ENCODE measurements at regions not wholly inside any gene's neighbourhood (a gene's known extent, or its start where the extent isn't known, plus 50 kb on each side); places are given as distances from the start of the nearest gene placed in this dataset.
"Not testable (repeated sequence)": the region's sequence is repeated elsewhere in the genome, so short reads cannot be mapped to it uniquely, and the experiment has no call there.

DNA sequence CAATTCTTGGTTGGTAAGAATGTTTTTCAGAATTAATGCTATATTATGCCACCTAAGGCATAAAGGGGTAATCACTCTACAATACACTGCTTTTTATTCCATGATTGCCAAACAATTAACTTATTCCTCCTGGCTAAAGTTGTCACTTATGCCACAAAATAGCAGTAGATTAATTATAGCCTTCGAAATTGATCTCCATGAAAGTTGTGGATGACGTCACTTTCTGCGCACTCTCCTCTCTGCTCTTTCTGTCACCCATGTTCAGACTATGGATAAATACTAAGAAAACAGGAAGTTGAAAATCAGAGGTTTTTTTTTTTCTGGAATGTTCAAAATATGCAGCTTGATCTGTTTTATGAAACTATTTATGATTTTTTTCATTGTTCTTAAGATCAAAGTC lies 790.1 kb upstream of the CNTN5 start:
- no peak for DNase-seq

DNA sequence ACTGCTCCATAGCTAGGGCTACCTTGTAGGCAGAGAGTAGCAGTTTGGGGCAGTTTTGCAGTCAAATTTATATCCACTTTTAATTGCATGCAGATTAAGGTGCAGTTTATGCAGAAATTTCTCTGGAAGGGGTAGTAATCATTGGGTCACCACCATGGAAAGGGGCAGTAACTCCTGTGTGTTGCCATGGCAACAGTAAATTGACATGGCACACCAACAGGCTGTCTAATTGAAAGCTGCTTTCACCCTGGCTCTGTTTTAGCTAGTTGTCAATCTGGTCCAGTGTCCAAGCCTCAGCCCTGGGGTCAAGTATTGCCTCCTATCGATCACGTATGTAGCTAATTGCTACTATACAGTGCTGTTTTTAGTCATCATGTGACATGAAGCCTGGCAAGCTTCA lies 786.1 kb upstream of the CNTN5 start:
- DNase-seq, result no peak

DNA sequence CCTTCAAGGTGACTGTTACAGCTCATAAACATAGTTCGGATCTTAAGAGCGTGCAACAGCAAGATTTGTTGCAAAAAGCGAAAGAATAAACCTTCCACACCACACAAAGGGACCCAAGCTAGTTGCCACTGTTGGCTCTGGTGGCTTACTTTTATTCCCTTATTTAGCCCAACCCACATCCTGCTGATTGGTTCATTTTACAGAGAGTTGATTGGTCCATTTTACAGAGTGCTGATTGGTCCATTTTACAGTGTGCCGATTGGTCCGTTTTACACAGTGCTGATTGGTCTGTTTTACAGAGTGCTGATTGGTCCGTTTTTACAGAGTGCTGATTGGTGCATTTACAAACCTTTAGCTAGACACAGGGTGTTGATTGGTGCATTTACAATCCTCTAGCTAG lies 776.9 kb upstream of the CNTN5 start:
- no peak for DNase-seq

DNA sequence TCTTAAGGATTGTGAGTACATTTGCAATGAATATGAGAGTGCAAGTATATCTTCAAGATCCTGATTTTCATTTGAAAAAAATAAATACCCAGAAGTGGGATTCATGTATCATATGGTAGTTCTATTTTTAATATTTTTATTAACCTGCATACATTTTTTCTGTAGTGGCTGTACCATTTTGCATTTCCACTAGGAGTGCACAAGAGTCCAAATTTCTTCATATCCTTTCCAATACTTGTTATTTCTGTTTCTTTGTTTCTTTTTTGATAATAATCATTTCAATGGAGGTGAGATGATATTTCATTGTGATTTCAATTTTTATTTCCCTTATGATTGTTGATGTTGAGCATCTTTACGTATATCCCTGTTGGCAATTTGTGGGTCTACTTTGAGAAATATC lies 759.8 kb upstream of the CNTN5 start:
- DNase-seq, result no peak

DNA sequence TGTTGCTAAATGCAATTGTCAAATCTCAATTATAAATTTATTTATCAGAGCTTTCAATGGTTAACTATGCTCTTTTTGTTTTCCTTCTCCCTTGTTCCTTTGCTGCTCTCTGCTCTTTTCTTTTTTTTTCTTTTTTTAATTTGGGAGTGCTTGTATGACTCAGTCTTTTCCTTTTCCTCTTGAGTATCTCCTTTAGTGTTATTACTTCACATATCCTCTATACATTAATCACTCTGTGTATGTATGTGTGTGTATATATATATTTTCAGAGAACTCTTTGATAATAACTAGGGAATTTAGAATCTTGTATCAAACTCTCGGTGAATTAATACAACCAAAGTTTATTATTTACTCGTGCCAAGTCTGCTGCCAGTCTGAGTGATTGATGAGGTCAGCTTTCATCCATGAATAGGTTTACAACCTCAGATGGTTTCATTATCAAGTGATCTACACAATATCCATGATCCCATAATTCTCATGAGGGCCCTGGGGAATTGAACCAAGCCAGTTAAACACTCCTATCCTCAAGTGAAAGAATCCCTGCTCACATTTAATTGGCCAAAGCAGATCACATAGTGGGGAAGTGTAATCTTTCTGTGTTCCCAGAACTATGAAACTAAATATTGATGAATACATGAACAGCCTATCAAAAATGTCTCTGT lies 743.4 kb upstream of the CNTN5 start:
- no peak for DNase-seq

DNA sequence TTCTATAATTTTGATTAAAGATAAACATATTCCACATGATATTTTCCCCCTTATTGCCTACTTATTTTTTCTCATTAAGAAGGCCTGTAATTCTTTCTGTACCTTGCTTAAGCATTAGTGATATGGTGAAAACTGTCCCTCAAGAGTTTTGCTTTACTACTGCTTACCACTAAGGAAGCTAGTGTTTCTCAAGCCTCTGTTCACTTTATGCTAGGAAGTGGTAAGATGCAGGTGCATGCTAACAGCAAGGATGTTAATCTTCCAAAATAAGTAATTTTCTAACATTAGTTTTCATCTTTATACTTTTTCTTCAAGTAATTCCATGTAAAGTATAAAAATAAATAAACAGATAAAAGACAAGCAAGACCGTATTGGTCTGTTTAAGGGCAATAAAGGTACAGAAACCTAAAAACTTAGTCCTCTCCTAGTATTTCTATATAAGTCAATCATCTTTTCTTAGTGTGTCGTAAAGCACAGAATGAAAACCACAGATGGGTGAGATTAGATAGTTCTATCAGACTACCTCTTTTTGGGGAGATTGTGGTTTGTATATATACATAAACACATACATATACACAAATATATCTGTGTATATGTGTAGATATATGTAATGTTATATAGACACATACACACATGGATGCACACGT lies 731.0 kb upstream of the CNTN5 start:
- no peak for DNase-seq

DNA sequence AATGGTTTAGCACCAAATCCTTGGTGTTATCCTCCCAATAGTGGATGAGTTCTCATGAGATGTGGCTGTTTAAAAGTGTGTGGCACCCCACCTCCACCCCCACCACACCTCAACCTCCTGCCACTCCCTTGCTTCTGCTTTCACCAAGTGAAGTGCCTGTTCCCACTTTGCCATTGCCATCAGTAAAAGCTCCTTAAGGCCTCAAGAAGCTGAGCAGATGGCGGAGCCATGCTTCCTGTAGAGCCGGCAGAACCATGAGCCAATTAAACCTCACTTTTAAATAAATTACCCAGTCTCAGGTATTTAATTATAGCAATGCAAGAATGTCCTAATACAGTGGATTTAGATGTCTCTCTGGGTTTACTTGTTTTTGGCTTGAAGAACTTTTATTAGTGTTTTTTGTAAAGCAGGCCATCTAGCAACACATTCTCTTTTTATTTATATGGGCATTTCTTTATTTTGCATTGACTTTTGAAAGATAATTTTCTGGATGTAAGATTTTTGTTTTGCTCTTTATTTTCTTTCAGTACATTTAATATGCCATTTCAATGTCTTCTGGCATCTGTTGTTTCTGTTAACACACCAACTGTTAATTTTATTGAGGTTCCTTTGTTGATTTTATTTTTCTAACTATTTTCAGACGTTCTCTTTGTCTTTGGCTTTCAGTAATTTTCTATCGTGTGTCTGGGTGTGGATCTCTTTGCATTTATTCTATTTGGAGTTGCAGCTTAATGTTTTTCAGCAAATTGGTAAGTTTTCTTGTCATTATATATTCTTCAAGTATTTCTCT lies 724.5 kb upstream of the CNTN5 start:
- no peak for DNase-seq

DNA sequence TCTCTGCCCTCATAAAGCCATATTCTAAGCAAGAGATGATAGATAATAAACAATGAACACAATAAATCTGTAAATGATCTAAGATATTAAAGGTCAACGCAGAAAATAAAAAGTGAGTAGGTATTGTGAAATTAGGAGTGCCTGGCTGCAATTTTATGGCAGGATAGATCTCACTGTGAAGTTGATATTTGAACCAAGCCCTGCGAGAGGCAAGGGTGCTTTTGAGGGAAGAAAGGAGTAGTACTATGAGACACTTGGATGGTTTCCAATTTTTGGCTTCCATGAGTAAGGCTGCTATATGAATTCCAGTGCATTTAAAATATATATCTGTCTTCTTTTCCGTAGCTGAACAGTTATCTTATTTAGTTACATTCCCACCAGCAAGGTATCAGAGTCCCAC lies 720.0 kb upstream of the CNTN5 start:
- no peak for DNase-seq

DNA sequence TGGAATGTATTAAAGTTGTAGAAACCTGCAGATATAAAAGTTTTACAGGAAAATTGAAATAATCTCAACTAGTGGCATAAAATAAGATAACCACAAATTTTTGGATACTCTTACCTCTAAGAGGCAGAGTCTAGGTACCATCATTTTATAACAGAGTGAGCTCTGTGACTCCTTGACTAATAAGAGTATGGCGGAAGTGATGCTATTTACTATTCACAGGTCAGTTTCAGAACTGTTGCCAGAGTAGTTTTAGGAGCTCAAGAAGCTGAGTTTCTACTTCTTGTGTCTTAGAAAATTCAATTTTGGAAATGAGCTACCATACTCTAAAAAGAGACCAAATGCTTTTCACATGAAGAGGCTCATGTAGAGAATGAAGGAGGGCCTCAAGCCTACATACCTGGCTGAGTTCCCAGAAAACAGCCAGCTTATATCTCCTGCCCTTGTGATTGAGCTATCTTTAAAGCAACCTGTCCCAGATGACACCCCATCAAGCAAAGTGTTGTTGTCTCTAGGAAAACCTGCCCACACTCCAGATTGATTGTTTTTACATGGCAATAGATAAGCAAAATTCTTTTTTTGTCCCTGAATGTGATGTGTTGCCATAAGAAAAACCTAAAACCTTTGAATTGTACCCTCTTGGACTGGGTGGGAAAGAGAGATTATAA lies 712.8 kb upstream of the CNTN5 start:
- no peak for DNase-seq

DNA sequence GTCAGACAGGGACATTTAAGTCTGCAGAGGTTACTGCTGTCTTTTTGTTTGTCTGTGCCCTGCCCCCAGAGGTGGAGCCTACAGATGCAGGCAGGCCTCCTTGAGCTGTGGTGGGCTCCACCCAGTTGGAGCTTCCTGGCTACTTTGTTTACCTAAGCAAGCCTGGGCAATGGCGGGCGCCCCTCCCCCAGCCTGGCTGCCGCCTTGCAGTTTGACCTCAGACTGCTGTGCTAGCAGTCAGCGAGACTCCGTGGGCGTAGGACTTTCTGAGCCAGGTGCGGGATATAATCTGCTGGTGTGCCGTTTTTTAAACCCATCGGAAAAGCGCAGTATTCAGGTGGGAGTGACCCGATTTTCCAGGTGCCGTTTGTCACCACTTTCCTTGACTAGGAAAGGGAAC lies 690.4 kb upstream of the CNTN5 start:
- not testable (repeated sequence) for DNase-seq

DNA sequence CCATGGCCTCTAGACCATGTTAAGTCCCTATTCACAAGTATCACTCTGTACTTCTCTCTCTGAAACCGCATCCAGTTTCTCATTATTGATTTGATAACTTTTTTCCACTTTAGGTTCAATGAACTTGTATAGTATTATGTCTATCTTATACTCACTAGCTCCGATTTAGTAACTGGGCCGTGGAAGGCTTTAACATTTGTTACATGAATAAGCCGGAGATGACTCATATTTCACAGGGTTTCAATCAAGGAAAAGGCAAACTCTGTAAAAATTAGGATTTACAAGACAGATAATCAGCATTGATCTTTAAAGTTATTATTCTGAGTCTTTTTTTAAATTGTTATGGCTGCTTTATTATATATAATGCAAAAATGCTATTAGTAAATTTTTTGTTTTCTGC lies 662.2 kb upstream of the CNTN5 start:
- DNase-seq, result no peak

DNA sequence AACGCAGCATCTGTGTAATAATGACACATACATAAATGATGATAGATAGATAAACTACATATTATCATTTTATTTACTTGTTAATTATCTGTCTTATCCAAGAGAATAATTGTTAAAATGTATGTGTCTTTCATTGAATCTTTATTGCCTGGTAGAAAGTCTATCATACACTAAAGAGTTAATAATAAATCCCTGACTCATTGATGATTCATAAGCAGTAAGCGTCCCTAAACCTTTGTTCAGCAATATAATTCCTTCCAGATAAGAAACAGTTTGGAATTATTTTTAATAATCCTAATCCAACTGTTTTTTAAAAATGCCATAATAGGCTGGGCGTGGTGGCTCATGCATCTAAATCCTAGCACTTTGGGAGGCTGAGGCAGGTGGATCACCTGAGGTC lies 655.6 kb upstream of the CNTN5 start:
- DNase-seq, result no peak

DNA sequence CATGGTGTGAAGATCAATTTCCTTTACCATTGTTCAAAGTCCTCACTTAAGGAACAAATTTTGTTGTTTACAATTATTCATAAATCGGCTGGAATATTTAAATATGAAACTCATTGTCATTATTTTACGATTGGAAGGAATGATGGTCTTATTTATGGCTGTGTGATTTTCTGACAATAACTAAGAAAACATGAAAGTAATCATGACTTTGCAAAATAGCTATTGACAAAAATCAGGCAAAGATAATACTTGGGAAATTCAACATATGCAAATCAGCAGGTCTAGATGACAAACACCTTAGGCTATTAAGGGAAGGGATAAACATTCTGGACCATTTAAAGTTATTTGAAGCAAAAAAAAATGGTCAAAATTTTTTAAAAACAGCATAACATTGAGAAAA lies 654.8 kb upstream of the CNTN5 start:
- no peak for DNase-seq

DNA sequence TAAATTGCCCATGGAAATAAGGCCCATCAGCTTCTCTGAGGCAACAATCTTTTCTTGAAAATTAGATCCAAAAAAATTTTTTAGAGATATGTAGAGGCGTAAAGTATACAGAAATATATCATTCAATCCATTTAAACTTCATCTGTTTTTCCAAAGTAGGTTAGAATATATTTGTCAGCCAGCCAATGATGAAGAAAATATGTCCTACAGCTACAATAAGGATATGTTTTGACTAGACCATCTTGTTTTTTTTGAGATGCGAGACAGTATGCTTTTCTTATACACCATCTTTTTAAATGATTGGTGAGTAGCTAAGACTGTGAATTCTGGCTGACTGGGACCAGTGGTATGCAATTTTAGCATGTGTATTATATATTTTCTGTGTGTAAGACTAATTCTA lies 630.4 kb upstream of the CNTN5 start:
- no peak for DNase-seq

DNA sequence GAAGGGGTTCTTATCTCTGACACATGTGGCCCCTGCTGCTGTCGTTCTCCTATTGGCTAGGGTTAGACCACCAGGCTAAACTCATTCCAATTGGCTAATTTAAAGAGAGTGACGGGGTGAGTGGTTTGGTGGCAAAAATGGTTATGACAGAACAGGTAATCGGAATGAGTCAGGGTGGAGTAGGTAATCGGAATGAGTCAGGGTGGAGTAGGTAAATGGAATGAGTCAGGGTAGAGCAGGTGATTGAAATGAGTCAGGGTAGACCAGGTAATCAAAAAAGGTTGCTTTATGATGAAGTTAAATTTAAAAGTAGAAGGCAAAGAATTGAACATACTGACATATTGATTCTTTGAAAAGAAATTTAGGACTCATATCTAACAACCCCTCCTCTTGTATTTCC lies 626.2 kb upstream of the CNTN5 start:
- DNase-seq, result not testable (repeated sequence)

DNA sequence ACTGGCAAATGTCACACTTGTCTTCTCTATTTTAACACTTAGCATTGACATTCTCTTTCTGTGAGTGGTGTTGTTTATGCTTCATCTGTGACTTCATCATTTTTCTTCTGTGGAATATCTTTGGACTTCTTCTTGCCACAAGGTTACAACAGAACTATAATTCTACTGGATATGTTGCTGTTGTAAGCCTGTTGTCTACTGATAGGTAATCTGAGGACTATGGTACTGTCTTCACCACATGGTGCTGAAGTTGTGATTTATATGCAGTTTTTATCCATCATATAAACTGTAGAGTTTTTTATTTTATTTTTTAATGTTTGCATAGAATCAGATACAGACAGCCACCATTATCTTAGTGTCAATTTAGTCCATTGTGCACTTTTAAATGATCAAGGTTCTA lies 622.2 kb upstream of the CNTN5 start:
- no peak for DNase-seq

DNA sequence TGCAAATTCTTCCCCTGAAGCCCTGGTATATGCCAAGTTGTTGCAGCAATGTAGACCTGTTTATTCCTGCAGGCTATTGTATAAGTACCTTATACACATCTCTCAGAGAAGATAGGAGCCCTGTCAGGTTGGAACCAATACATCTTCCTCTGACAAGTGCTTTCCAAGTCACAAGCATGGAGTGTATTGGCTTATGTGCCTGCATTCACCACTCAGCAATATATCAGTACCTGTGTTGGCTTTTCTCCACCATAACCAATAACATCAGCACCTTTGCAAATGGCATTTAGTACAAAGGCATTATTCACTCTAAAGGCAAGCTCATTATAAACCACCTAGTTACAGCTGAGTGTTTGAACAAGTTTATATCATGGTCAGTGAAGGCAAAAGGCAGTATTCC lies 611.7 kb upstream of the CNTN5 start:
- no peak for DNase-seq

DNA sequence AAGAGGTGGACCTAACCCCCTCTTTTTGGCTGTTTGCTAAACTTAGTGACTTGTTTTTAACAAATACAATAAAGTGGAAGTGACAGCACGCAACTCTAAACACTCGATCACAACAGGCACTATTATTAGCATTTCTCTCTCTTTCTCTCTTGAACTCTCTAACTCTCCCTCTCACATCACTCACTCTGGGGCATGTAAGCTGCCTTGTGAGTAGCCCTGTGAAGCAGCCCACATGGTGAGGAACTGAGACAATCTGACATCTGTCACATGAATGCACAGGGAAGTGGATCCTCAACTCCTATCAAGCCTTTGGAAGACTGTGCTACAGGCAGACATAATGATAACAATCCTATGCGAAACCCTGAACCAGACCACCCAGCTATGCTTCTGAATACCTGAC lies 609.0 kb upstream of the CNTN5 start:
- no peak for DNase-seq

DNA sequence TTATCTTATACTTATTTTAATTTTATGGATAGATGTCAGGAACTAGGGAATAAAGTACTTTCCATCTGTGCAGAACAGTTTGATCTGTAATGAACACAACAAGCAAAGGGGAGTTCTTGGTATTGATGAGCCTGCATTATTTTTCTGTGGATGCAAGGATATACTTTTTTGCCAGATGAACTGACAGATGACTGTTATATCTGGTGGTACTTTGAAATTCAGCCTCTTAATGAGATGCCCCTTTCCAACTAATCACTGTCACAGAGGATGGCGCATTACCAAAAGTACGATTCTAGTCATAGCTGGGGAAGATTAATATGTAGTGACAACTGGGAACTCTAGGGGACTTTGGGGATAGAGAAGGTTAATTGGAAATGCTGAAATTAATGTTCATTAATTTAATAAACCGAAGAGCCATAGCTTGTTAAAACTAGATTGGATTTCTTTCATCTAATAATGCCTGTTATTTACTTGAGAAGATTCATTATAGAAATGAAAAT lies 603.4 kb upstream of the CNTN5 start:
- no peak for DNase-seq

DNA sequence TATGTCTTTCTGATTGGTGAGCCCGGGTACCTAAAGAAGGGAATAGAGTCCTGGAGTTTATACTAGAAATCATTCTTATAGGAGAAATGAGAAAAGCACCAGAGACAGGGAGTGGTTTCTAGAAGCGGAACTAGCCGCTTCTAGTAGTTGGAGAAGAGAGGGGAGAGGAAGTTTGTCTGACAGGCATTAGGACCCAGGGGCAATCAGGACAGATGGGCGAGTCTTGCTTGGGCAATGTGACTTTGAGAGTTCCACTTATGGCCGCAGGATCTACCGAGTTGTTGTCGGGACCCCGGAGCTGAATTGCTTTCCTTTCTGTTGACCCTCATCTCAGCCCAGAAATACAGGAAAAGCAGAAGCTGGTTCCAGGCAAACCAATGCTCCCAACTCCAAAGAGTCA lies 596.8 kb upstream of the CNTN5 start:
- no peak for DNase-seq

DNA sequence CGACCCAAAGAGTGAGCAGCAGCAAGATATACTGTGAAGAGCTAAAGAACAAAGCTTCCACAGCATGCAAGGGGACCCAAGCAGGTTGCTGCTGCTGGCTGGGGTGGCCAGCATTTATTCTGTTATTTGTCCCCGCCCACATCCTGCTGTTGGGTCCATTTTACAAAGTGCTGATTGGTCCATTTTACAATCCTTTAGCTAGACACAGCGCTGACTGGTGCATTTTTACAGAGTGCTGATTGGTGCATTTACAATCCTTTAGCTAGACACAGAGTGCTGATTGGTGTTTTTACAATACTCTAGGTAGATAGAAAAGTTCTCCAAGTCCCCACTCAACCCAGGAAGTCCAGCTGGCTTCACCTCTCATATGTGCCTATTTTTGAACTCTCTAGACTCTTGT lies 596.0 kb upstream of the CNTN5 start:
- DNase-seq, result not testable (repeated sequence)

DNA sequence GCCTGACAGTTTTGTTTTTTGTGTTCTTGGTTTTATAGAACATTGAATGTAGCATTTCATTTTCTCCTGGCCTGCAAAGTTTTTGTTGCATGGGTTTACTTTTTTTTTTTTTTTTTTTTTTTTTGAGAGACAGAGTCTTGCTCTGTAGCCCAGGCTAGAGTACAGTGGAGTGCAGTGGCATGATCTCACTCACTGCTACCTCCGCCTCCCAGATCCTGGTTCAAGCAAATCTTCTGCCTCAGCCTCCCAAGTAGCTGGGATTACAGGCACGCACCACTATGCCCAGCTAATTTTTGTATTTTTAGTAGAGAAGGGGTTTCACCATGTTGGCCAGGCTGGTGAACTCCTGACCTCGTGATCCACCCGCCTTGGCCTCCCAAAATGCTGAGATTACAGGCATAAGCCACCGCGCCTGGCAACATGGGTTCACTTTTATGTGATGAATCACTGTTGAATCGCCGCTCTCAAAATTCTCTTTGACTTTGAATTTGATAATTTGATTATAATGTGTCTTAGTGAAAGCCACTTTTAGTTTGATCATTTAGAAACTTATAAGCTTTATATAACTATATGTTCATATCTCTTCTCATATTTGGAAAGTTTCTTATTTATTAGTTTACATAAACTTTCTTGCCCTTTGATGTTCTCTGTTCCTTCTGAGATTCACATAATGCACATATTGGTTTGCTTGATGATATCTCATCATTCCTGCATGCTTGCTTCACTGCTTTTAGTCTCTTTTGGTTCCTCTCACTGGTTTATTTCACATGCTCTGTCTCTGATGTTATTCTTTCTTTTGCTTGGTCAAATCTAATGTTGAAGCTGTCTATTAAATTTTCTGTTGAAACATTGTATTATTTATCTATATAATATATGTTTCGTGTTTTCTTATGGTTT lies 589.0 kb upstream of the CNTN5 start:
- no peak for DNase-seq

Data from T-helper 2 cell (primary cell).